WTC11 (cell line): ENCODE measurements at regions not wholly inside any gene's neighbourhood (a gene's known extent, or its start where the extent isn't known, plus 50 kb on each side); places are given as distances from the start of the nearest gene placed in this dataset.

Source experiments
- ATAC-seq: fragments of 200-7000 bp; cut with Tn5 transposase; 2 replicates; pipeline ENCODE4 v1.10.0; 2021; ENCODE audit warnings: mild to moderate bottlenecking, moderate library complexity
- CTCF ChIA-PET: fragments of 300-600 bp; sonication (Branson Sonifier 250); formaldehyde crosslinking; loops from one replicate; lab custom pipeline; 2021; ENCODE audit warnings: antibody characterized with exemption; lab: Charles Lee
- POLR2A ChIA-PET: fragments of 350-600 bp; sonication (Branson Sonifier 250); formaldehyde crosslinking; loops from one replicate; lab custom pipeline; 2021; ENCODE audit warnings: antibody characterized with exemption; lab: Charles Lee
- DNase-seq: peaks from one replicate; pipeline ENCODE4 v3.0.0; 2021; ENCODE audit warnings: low spot score
- H3K27ac Mint-ChIP-seq: 2 replicates; pipeline ENCODE4 v1.8.0; 2021; ENCODE audit warnings: mixed read lengths
- H3K27me3 Mint-ChIP-seq: 2 replicates; pipeline ENCODE4 v1.8.0; 2021; ENCODE audit warnings: low read depth, mild to moderate bottlenecking, moderate library complexity, mixed read lengths
- H3K36me3 Mint-ChIP-seq: 2 replicates; pipeline ENCODE4 v1.8.0; 2021; ENCODE audit warnings: mixed read lengths
- H3K4me1 Mint-ChIP-seq: 2 replicates; pipeline ENCODE4 v1.8.0; 2022; ENCODE audit warnings: mixed read lengths
- H3K4me3 Mint-ChIP-seq: 2 replicates; pipeline ENCODE4 v1.8.0; 2021; ENCODE audit warnings: mild to moderate bottlenecking, moderate library complexity, mixed read lengths
- H3K9me3 Mint-ChIP-seq: 2 replicates; pipeline ENCODE4 v1.8.0; 2021; ENCODE audit warnings: mixed read lengths
- CREM ChIP-seq: sonication (generic); formaldehyde crosslinking; IDR thresholded peaks from 2 replicates; pipeline ENCODE4 v1.8.1; 2022; ENCODE audit warnings: mild to moderate bottlenecking, missing genetic modification reagents, moderate library complexity
- GRHL2 ChIP-seq: fragments of 250-450 bp; sonication (Bioruptor Pico); IDR thresholded peaks from 2 replicates; pipeline ENCODE4 v1.8.0; 2022; ENCODE audit warnings: mild to moderate bottlenecking, moderate library complexity; ENCODE audit not compliant: insufficient replicate concordance, severe bottlenecking
- NFYB ChIP-seq: sonication (generic); formaldehyde crosslinking; conservative IDR thresholded peaks from 2 replicates; pipeline ENCODE4 v1.8.0; 2022; ENCODE audit warnings: low read depth, missing genetic modification reagents
- RORB ChIP-seq: fragments of 250-450 bp; sonication (Bioruptor Pico); IDR thresholded peaks from 2 replicates; pipeline ENCODE4 v1.9.0; 2021; ENCODE audit warnings: mild to moderate bottlenecking
- SOX15 ChIP-seq: fragments of 250-450 bp; sonication (Bioruptor Pico); IDR thresholded peaks from 2 replicates; pipeline ENCODE4 v1.9.0; 2021; ENCODE audit warnings: mild to moderate bottlenecking
- SP1 ChIP-seq: sonication (generic); formaldehyde crosslinking; conservative IDR thresholded peaks from 2 replicates; pipeline ENCODE4 v1.8.1; 2022; ENCODE audit warnings: missing genetic modification reagents
- TCF7 ChIP-seq: sonication (generic); formaldehyde crosslinking; IDR thresholded peaks from 2 replicates; pipeline ENCODE4 v1.8.0; 2022; ENCODE audit warnings: mild to moderate bottlenecking, low read depth, missing genetic modification reagents, moderate library complexity
- ZNF423 ChIP-seq: fragments of 250-450 bp; sonication (Bioruptor Pico); IDR thresholded peaks from 2 replicates; pipeline ENCODE4 v2.1.2; 2022; ENCODE audit warnings: mild to moderate bottlenecking, moderate library complexity
- TF ChIP-seq, protein P1 (sequence below): sonication (generic); formaldehyde crosslinking; IDR thresholded peaks from 2 replicates; pipeline ENCODE4 v1.8.0; 2023; ENCODE audit warnings: missing genetic modification reagents, mild to moderate bottlenecking, borderline replicate concordance
- TF ChIP-seq, protein P2 (sequence below): sonication (generic); formaldehyde crosslinking; IDR thresholded peaks from 2 replicates; pipeline ENCODE4 v1.8.0; 2022; ENCODE audit warnings: mild to moderate bottlenecking, missing genetic modification reagents
- TF ChIP-seq, protein P3 (sequence below): sonication (generic); formaldehyde crosslinking; IDR thresholded peaks from 2 replicates; pipeline ENCODE4 v1.8.1; 2023; ENCODE audit warnings: mild to moderate bottlenecking, moderate library complexity, missing genetic modification reagents
- TF ChIP-seq, protein P4 (sequence below): sonication (generic); formaldehyde crosslinking; IDR thresholded peaks from 2 replicates; pipeline ENCODE4 v1.8.1; 2022; ENCODE audit warnings: mild to moderate bottlenecking, missing genetic modification reagents, moderate library complexity, borderline replicate concordance
- TF ChIP-seq, protein P5 (sequence below): sonication (generic); formaldehyde crosslinking; IDR thresholded peaks from 2 replicates; pipeline ENCODE4 v1.8.1; 2022; ENCODE audit warnings: mild to moderate bottlenecking, moderate library complexity, missing genetic modification reagents
- TF ChIP-seq, protein P6 (sequence below): sonication (generic); formaldehyde crosslinking; IDR thresholded peaks from 2 replicates; pipeline ENCODE4 v1.8.0; 2023; ENCODE audit warnings: mild to moderate bottlenecking, missing genetic modification reagents

DNA sequence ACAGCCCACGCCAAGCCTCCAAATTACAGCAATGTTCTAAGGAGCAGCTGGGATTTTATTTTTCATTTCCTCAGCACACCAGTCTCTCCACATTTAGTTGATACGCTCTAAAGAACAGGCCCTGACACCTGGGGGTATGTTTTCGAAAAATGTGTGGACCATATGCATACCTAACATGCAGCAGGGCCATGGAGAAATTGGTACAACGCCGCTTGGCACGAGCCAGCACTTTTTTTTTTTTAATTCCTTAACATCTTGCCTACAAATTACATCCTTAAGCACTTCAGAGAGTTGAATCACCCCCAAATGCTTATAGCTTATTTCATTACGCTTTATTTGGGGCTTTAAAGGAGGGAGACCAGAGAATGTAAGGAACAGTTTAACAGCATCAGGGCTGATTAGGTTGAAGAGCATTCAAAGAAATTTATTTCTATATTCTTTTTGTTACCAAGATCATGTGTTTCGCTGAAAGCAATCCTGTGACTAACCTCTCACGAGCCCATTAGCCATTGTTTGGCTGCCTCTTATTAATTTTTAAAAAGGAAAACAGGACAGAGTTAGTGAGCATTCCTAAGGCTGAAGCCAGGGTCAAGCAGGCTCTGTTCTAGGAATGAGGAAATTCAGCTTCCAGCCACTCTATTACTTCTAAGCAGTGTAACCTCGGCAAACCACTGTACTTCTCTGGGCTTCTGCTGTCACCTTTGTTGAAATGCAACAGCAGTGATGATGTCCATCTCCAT, 173.8 kb downstream of the ACTL7B start (continued):
- TF ChIP-seq, protein P1, sequence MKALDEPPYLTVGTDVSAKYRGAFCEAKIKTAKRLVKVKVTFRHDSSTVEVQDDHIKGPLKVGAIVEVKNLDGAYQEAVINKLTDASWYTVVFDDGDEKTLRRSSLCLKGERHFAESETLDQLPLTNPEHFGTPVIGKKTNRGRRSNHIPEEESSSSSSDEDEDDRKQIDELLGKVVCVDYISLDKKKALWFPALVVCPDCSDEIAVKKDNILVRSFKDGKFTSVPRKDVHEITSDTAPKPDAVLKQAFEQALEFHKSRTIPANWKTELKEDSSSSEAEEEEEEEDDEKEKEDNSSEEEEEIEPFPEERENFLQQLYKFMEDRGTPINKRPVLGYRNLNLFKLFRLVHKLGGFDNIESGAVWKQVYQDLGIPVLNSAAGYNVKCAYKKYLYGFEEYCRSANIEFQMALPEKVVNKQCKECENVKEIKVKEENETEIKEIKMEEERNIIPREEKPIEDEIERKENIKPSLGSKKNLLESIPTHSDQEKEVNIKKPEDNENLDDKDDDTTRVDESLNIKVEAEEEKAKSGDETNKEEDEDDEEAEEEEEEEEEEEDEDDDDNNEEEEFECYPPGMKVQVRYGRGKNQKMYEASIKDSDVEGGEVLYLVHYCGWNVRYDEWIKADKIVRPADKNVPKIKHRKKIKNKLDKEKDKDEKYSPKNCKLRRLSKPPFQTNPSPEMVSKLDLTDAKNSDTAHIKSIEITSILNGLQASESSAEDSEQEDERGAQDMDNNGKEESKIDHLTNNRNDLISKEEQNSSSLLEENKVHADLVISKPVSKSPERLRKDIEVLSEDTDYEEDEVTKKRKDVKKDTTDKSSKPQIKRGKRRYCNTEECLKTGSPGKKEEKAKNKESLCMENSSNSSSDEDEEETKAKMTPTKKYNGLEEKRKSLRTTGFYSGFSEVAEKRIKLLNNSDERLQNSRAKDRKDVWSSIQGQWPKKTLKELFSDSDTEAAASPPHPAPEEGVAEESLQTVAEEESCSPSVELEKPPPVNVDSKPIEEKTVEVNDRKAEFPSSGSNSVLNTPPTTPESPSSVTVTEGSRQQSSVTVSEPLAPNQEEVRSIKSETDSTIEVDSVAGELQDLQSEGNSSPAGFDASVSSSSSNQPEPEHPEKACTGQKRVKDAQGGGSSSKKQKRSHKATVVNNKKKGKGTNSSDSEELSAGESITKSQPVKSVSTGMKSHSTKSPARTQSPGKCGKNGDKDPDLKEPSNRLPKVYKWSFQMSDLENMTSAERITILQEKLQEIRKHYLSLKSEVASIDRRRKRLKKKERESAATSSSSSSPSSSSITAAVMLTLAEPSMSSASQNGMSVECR, result no peak
- TF ChIP-seq, protein P2, sequence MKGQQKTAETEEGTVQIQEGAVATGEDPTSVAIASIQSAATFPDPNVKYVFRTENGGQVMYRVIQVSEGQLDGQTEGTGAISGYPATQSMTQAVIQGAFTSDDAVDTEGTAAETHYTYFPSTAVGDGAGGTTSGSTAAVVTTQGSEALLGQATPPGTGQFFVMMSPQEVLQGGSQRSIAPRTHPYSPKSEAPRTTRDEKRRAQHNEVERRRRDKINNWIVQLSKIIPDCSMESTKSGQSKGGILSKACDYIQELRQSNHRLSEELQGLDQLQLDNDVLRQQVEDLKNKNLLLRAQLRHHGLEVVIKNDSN (CRISPR knock-in tag), result no peak
- TF ChIP-seq, protein P3, sequence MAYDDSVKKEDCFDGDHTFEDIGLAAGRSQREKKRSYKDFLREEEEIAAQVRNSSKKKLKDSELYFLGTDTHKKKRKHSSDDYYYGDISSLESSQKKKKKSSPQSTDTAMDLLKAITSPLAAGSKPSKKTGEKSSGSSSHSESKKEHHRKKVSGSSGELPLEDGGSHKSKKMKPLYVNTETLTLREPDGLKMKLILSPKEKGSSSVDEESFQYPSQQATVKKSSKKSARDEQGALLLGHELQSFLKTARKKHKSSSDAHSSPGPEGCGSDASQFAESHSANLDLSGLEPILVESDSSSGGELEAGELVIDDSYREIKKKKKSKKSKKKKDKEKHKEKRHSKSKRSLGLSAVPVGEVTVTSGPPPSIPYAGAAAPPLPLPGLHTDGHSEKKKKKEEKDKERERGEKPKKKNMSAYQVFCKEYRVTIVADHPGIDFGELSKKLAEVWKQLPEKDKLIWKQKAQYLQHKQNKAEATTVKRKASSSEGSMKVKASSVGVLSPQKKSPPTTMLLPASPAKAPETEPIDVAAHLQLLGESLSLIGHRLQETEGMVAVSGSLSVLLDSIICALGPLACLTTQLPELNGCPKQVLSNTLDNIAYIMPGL (CRISPR knock-in tag), result no peak
- TF ChIP-seq, protein P4, sequence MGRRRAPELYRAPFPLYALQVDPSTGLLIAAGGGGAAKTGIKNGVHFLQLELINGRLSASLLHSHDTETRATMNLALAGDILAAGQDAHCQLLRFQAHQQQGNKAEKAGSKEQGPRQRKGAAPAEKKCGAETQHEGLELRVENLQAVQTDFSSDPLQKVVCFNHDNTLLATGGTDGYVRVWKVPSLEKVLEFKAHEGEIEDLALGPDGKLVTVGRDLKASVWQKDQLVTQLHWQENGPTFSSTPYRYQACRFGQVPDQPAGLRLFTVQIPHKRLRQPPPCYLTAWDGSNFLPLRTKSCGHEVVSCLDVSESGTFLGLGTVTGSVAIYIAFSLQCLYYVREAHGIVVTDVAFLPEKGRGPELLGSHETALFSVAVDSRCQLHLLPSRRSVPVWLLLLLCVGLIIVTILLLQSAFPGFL, result no peak

DNA sequence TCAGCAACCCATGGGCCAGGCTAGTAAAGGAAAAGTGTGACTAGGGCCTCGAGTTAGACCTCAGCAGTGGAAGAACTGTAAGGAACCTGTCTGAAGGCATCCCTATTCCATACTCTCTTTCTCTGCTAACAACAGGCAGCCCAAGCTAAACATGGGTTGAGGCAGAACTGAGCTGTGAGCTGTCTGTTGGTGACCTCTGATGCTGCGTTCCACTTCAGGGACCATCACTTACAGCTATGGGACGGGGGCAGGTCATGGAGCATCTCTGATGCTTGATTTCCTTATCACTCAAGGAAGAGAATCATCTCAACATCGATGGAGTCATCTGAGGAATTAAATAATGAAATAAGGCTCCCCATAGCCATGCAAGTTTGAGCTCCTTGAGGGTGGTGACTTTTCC, 174.8 kb downstream of the ACTL7B start:
- Mint-ChIP-seq H3K27ac (no peak overlapping the region), H3K9me3 (peaks cover 9% of the 10 kb centered on the region), H3K4me3 (no peak overlapping the region), H3K36me3 (no peaks in the 10 kb centered on the region), H3K4me1 (peaks cover 34% of the 10 kb centered on the region), H3K27me3 (no peaks in the 10 kb centered on the region)
- DNase-seq (no peak), ATAC-seq (no peak)
- CTCF ChIA-PET, result no interaction called here
- POLR2A ChIA-PET, result no interaction called here
- TF ChIP-seq RORB, result no peak
- TF ChIP-seq, protein P5, sequence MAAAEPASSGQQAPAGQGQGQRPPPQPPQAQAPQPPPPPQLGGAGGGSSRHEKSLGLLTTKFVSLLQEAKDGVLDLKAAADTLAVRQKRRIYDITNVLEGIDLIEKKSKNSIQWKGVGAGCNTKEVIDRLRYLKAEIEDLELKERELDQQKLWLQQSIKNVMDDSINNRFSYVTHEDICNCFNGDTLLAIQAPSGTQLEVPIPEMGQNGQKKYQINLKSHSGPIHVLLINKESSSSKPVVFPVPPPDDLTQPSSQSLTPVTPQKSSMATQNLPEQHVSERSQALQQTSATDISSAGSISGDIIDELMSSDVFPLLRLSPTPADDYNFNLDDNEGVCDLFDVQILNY (CRISPR knock-in tag), result no peak

DNA sequence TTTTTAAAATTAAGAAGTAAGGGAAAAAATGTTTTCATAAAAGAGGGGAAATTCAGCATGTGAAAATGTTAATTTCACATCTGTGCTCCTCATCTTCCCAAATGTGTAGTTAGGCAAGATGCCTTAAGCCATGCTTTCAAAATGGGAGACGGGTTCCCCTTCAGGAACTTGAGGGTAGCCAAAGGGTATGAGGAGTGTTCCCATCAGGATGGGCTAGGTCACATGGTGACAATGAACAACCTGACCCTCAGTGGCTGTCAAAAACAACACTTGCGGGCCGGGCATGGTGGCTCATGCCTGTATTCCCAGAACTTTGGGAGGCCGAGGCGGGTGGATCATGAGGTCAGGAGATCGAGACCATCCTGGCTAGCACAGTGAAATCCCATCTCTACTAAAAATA, 178.0 kb downstream of the ACTL7B start:
- POLR2A ChIA-PET, result no interaction called here
- H3K4me3 Mint-ChIP-seq, result no peak overlapping the region
- no peak for ATAC-seq
- H3K9me3 Mint-ChIP-seq, result no peaks in the 10 kb centered on the region
- TF ChIP-seq GRHL2 (CRISPR knock-in tag) (no peak), NFYB (CRISPR knock-in tag) (no peak), SOX15 (CRISPR knock-in tag) (no peak), CREM (CRISPR knock-in tag) (no peak), ZNF423 (CRISPR knock-in tag) (no peak), RORB (no peak), TCF7 (CRISPR knock-in tag) (no peak), SP1 (CRISPR knock-in tag) (no peak)
- TF ChIP-seq, protein P6, sequence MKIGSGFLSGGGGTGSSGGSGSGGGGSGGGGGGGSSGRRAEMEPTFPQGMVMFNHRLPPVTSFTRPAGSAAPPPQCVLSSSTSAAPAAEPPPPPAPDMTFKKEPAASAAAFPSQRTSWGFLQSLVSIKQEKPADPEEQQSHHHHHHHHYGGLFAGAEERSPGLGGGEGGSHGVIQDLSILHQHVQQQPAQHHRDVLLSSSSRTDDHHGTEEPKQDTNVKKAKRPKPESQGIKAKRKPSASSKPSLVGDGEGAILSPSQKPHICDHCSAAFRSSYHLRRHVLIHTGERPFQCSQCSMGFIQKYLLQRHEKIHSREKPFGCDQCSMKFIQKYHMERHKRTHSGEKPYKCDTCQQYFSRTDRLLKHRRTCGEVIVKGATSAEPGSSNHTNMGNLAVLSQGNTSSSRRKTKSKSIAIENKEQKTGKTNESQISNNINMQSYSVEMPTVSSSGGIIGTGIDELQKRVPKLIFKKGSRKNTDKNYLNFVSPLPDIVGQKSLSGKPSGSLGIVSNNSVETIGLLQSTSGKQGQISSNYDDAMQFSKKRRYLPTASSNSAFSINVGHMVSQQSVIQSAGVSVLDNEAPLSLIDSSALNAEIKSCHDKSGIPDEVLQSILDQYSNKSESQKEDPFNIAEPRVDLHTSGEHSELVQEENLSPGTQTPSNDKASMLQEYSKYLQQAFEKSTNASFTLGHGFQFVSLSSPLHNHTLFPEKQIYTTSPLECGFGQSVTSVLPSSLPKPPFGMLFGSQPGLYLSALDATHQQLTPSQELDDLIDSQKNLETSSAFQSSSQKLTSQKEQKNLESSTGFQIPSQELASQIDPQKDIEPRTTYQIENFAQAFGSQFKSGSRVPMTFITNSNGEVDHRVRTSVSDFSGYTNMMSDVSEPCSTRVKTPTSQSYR, result no peak
- TF ChIP-seq, protein P1, result no peak
- TF ChIP-seq, all 79 proteins: peak for 0
- H3K4me1 Mint-ChIP-seq, result peaks cover 24% of the 10 kb centered on the region
- no peaks in the 10 kb centered on the region for H3K27me3 Mint-ChIP-seq
- no peak overlapping the region for H3K27ac Mint-ChIP-seq
- no peaks in the 10 kb centered on the region for H3K36me3 Mint-ChIP-seq
- CTCF ChIA-PET, result no interaction called here
- DNase-seq, result no peak
